ENCODE measurements at regions not wholly inside any gene's neighbourhood (a gene's known extent, or its start where the extent isn't known, plus 50 kb on each side); places are given as distances from the start of the nearest gene placed in this dataset.
"Not testable (repeated sequence)": the region's sequence is repeated elsewhere in the genome, so short reads cannot be mapped to it uniquely, and the experiment has no call there.

DNA sequence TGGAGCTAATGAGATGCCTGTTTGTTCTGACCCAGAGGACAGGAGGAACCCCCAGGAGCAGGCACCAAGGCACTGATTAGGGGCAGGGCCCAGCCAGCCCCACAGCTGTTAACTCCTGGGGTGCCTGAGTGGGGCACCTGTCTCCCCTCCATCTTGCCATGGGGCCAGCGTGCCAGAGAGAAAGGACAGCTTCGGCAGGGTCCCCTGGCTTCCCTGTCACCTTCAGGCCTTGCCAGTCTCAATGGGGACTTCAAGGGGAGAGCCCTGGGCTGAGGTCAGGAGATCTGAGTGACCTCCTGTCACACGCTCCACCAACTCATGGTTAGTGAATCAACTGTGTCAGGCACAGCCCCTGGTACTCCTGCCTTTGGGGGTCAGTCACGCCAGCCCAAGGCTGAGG lies 152.7 kb upstream of the MVB12B start:
- DNase-seq (ENCODE audit: low read depth): no peak

DNA sequence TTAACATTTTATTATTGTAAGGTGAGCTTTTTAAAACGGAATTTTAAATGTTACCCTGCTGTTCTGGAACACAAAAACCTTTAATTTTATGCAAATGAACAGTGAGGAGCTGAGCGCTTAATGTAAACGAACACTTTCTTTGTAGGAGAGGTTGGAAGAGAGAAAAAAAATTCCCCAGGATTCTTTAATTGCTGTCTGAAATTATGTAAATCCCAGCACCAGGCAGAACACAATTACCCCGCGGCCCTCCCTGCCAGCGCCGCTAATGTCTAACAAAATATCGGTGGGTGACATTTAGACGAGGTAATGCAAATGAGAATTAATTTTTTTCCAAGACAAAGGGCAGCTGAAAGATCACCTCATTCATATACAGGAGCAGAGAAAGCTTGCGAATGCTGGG lies 143.4 kb upstream of the MVB12B start:
- DNase-seq (ENCODE audit: low read depth): no peak

- DNase-seq (ENCODE audit: low read depth): not testable (repeated sequence)
Measured at GRCh38 chr9:126190994-126191393, 135.6 kb upstream of the MVB12B start.

DNA sequence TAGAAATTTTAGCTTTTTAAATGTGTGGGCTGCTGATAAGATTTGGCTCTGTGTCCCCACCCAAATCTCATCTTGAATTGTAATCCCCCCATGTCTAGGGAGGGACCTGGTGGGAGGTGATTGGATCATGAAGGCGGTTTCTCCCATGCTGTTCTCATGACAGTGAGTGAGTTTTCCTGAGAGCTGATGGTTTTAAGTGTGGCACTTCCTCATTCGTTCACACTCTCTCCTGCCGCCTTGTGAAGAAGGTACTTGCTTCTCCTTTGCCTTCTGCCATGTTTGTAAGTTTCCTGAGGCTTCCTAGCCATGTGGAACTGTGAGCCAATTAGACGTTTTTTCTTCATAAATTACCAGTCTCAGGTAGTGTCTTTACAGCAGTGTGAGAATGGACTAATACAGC lies 127.8 kb upstream of the MVB12B start:
- DNase-seq (ENCODE audit: low read depth): no peak

- DNase-seq (ENCODE audit: low read depth): no peak
Measured at GRCh38 chr9:126203313-126203712, 123.3 kb upstream of the MVB12B start.

DNA sequence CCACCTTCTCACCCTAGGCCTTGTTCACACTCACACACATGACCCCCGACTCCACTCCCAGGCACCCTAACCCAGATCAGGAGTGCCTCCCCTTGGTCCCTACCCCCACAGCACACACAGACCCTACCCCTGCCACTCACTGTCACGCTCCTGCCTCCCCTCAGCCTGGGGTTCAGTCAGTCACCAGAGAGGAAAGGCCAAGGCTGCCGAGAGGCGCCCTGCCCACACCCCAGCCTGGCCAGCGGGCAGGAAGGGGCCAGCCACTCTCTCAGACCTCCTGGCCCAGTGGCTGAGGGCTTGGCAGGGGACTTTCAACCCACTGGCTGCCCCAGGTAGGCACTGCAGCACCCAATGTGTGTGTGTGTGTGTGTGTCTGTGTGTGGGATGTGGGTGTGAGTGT lies 122.4 kb upstream of the MVB12B start:
- DNase-seq (ENCODE audit: low read depth): no peak

DNA sequence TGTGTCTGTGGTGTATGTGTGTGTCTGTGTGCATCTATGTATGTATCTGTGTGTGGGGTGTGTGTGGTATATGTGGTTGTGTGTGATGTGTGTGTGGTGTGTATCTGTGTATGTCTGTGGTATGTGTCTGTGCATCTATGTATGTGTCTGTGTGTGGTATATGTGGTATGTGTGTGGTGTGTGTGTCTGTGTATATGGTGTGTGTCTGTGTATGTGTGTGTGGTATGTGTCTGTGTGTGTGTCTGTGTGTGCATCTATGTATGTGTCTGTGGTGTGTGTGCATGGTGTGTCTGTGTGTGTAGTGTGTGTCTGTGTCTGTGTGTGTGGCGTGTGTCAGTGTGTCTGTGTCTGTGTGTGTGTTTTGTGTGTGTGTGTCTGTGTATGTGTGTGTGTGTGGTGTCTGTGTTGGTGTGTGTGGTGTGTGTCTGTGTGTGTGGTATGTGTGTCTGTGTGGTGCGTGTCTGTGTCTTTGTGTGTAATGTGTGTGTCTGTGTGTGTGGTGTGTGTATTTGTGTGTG lies 121.9 kb upstream of the MVB12B start:
- no peak for DNase-seq (ENCODE audit: low read depth)

- no peak for DNase-seq (ENCODE audit: low read depth)
Measured at GRCh38 chr9:126205265-126205664, 121.4 kb upstream of the MVB12B start.

DNA sequence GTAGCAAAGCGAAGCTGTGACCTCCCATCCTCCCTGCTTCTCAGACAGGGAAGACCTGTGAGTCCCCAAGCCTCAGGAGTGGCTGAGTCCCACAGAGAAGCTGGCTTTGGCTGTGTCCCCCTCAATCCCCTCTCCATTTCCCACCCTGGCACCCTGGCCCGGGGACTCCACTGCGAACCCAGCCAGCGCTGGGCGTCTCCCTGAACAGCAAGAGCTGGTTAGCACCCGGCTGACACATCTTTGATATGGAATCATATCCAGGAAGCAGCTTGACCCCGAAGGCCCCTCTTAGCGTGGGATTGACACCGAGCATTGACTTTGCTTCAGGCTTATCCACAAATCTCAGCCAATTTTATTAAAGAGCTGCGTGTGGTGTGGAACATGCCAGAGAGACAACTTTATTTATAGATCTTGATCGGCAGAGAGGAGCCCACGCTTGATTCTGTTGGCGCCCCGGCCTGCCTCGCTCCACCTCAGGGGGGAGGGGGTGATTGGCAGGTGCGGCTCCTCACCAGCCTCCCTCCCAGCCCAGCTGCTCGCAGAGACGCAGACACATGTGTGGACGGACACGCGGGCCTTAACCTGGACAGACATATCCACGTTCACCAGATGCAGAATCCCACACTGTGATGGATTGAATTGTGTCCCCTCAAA lies 120.7 kb upstream of the MVB12B start:
- DNase-seq (ENCODE audit: low read depth): no peak

DNA sequence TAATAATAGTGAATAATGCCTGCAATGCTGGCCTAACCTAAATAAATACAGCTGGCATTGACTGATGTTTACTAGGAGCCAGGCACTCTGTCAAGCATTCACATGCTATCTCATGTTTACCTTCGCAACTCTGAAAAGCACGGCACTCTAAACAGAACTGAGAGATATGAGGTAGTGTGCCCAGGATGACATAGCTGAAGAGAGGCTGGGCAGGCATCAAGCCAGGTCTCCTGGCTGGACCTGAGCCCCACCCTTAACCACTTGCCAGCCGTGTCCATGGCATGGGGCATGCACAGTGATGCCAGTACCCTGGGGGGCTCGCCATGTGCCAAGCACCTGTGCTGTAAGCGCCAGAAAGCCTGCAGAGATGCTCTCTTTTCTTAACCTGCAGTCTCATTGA lies 119.4 kb upstream of the MVB12B start:
- DNase-seq (ENCODE audit: low read depth): no peak

- no peak for DNase-seq (ENCODE audit: low read depth)
Measured at GRCh38 chr9:126208216-126208758, 118.3 kb upstream of the MVB12B start.

DNA sequence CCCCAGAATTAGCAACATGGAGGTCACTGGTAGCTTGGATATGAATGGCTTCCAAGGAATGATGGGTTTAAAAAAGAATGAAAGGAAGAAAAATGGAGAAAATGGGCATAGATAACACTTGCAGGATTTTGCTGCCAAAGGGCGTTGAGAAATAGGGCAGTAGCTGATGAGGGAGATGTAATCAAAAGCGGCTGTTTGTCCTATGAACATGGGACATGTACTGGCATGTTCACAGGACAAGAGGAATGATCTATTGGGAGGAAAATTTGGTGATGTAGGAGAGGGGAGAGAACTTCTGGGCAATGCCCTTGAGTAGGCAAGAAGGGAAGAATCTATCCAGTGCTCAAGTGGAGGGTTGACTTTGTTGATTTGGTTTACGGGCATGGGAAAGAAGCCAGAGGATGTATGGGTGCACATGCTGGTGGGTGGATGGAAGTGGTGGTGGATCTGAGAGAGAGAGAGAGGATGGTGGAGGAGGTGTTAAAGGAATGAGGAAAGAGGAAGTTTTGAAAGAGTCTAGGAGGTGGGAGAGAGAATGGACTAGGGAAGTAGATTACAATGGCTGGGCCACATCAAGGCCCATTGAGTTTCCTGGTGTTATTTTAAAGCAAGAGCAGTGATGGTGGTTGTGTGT lies 115.1 kb upstream of the MVB12B start:
- DNase-seq (ENCODE audit: low read depth): no peak

- no peak for DNase-seq (ENCODE audit: low read depth)
Measured at GRCh38 chr9:126215486-126215885, 111.1 kb upstream of the MVB12B start.

GRCh38 chr9:126216826-126217225 lies 109.8 kb upstream of the MVB12B start:
- no peak for DNase-seq (ENCODE audit: low read depth)

DNA sequence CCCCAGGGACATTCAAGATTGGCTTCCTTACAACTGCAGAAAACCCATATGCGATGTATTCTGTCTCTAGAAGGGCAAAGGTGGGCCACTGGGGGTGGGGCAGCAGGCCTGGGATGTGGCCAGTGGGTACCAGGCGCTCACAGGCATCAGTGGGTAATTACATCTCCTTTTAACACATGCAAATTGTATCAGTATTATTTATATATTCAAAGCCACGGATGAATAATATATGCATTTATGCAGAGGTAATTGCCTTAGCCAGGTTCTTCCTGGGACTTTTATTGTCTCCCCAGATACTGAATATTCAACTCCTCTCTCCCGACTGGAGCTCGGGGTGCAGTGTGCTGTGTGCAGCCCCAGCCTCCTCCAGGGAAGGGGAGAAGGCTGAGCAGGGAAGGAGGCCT lies 109.4 kb upstream of the MVB12B start:
- no peak for DNase-seq (ENCODE audit: low read depth)

DNA sequence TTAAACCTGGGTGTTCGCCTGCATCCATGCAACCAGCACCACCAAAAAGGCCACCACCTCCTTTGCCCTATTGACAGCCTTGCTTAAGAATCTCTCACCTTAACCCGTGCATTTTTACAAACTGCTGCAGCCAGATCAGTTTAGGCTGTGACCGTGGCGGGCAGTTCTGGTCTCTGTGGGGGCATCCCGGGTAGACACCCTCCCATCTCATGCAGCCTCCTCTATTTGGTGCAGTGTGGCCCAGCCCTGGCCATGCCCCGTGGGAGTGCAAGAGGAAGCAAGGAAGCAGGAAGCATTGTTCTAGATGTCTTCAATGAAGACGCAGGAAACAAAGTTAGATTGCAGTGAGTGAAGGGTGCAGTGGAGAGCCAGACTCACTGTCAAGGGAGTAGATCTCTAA lies 108.8 kb upstream of the MVB12B start:
- no peak for DNase-seq (ENCODE audit: low read depth)

DNA sequence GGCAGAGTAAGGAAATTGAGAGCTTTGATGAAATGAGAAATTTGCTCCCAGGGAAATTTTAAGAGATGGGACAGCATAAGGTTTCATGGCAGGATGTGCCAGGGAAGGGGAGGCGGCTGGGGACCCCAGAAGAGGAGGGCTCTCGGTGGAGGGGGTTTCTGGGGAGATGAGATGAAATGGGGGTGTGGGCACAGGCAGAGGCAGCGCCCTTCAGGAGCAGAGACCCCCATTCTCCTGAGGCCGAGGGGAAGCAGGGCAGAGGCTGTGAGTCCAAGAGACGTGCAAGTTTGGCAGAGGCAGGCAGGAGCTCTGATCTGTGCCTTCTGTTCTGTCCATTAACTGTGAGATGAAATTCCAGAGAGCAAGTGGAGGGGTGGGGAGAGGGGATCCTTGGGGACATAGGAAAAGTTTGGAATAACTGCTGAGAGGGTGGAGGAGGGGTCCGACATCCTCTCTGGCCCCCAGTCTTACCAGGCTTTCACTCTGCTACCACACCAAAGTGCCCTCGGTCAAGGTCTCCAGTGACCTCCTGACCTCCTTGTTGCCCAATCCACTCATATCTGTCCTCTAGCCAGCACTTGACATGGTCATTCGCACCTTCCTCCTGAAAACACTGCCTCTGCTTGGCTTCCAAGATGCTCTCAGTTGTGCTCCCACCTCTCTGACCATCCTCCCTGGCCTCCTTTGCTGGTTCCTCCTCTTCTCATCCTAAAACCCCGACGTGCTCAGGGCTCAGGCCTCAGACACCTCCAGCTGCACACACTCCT lies 108.1 kb upstream of the MVB12B start:
- DNase-seq (ENCODE audit: low read depth): no peak

- no peak for DNase-seq (ENCODE audit: low read depth)
Measured at GRCh38 chr9:126219166-126219565, 107.5 kb upstream of the MVB12B start.

GRCh38 chr9:126219648-126220063 lies 107.0 kb upstream of the MVB12B start:
- no peak for DNase-seq (ENCODE audit: low read depth)

DNA sequence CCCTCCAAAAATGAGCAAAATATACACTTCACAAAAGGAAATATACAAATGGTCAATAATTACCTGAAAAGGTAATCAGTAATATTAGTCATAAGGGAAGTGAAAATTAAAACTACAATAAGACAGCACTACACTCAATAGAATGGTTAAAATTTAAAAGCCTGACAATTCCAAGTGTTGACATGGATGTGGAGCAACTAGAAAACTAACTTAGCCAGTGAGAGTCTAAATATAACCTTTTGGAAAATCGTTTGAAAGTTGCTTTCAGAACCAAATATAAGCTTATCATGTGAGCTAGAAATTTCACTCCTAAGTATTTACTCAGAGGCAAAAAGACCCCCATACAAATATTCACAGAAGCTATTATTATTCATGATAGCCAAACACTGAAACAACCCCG lies 105.1 kb upstream of the MVB12B start:
- no peak for DNase-seq (ENCODE audit: low read depth)

GRCh38 chr9:126222363-126222834 lies 104.2 kb upstream of the MVB12B start:
- DNase-seq (ENCODE audit: low read depth): no peak

DNA sequence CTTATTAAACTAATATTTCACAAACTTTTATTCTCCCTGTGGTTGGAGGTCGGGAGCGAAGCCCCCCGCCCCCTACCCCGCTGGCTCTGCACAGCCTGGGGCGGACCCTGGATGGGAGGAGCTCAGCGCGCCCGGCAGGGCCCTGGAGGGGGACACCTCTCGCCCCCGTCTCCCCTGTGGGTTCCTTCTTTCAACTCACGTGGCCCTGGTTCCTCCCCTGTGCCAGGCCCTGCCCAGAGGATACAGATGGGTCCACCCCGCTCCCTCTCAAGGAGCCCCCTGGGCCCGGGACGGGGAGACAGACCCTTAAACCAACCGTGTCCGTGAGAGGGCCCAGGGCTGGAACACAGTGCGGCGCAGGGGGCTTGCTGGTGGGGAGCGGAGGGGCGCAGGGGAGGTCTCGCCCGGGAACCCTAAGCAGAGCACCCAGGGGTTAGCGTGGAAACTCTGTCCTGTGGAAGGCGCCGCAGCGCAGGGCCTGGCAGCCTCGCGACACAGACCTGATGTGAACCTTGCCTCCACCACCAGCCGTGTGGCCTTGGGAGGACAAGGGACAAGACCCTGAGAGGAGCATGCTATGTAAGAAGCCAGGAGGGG lies 103.7 kb upstream of the MVB12B start:
- no peak for DNase-seq (ENCODE audit: low read depth)

Measured in stimulated activated CD4-positive, alpha-beta T cell treated with anti-CD3 and anti-CD28 coated beads, Interleukin-2, amount 100 ng/mL, for 4 hours (primary cell).